Fibroblast of lung (primary cell): ENCODE measurements at regions not wholly inside any gene's neighbourhood (a gene's known extent, or its start where the extent isn't known, plus 50 kb on each side); places are given as distances from the start of the nearest gene placed in this dataset.

Experiments used
- DNase-seq, 2 donors: peaks; one replicate each; pipeline versions ENCODE4 v3.0.0 to v3.0.0-alpha.2; 2010; ENCODE audit warnings: low read depth in 2 of 2
- H2AFZ ChIP-seq: 2 replicates; pipeline ENCODE4 v1.5.1; 2012; ENCODE audit warnings: low read length, control low read depth, inconsistent platforms
- H3K27ac ChIP-seq: 2 replicates; pipeline ENCODE4 v1.5.1; 2011; ENCODE audit warnings: low read length, control low read depth; ENCODE audit not compliant: insufficient read depth
- H3K27me3 ChIP-seq: 2 replicates; pipeline ENCODE4 v1.5.1; 2011; ENCODE audit warnings: mild to moderate bottlenecking, low read length; ENCODE audit not compliant: control insufficient read depth, insufficient read depth
- H3K36me3 ChIP-seq: 2 replicates; pipeline ENCODE4 v1.5.1; 2011; ENCODE audit warnings: low read length; ENCODE audit not compliant: control insufficient read depth, insufficient read depth
- H3K4me1 ChIP-seq: 2 replicates; pipeline ENCODE4 v1.5.1; 2011; ENCODE audit warnings: low read length; ENCODE audit not compliant: control insufficient read depth, insufficient read depth; ENCODE audit errors: extremely low read depth
- H3K4me2 ChIP-seq: 2 replicates; pipeline ENCODE4 v1.5.1; 2011; ENCODE audit warnings: low read length, control low read depth; ENCODE audit not compliant: insufficient read depth; ENCODE audit errors: extremely low read depth
- H3K4me3 ChIP-seq, 4 experiments: fragments of 200-600 bp in 1 of 4; sonication (generic) in 1 of 4; replicated peaks in 1 of 4; 2 replicates each; pipeline ENCODE4 v1.5.1; 2011 to 2016; ENCODE audit warnings: low read length in 4 of 4, low read depth in 3 of 4, mild to moderate bottlenecking in 3 of 4, control low read depth in 2 of 4, inconsistent platforms in 1 of 4, mixed read lengths in 1 of 4; ENCODE audit not compliant: insufficient read depth in 1 of 4; ENCODE audit errors: control extremely low read depth in 1 of 4
- H3K79me2 ChIP-seq: 2 replicates; pipeline ENCODE4 v1.5.1; 2012; ENCODE audit warnings: mild to moderate bottlenecking, low read length, inconsistent platforms; ENCODE audit not compliant: control insufficient read depth, insufficient read depth
- H3K9ac ChIP-seq: 2 replicates; pipeline ENCODE4 v1.5.1; 2011; ENCODE audit warnings: mild to moderate bottlenecking, low read length, control low read depth; ENCODE audit not compliant: insufficient read depth
- H3K9me3 ChIP-seq: 2 replicates; pipeline ENCODE4 v1.5.1; 2012; ENCODE audit warnings: low read depth, low read length; ENCODE audit not compliant: control insufficient read depth, insufficient read depth
- H4K20me1 ChIP-seq: 2 replicates; pipeline ENCODE4 v1.5.1; 2011; ENCODE audit warnings: low read length; ENCODE audit not compliant: control insufficient read depth, insufficient read depth; ENCODE audit errors: extremely low read depth
- EZH2 ChIP-seq: IDR thresholded peaks from 2 replicates; pipeline ENCODE4 v1.5.1; 2012; ENCODE audit warnings: low read length, control low read depth, mild to moderate bottlenecking; ENCODE audit errors: missing control alignments
- TF ChIP-seq, protein P1 (sequence below), 2 donors: IDR thresholded peaks in 1 of 2; conservative IDR thresholded peaks in 1 of 2; 1 replicate in 1 of 2; 2 replicates in 1 of 2; pipeline ENCODE4 v1.5.1; 2011 to 2012; ENCODE audit warnings: low read length in 2 of 2, control low read depth in 1 of 2, inconsistent platforms in 1 of 2, low read depth in 1 of 2, mild to moderate bottlenecking in 1 of 2

- no peak for TF ChIP-seq EZH2
- Histone ChIP-seq H3K4me3 (no peak overlapping the region), H3K4me2 (no peak overlapping the region), H2AFZ (no peak overlapping the region), H4K20me1 (no peaks in the 10 kb centered on the region), H3K36me3 (no peaks in the 10 kb centered on the region), H3K79me2 (no peaks in the 10 kb centered on the region), H3K27ac (no peak overlapping the region), H3K27me3 (no peaks in the 10 kb centered on the region), H3K4me1 (no peaks in the 10 kb centered on the region), H3K9ac (no peak overlapping the region), H3K9me3 (no peaks in the 10 kb centered on the region)
- DNase-seq, result no peak
These were observed 53.8 kb upstream of the PTGFR start for GRCh38 chr1:78436961-78437360.

DNA sequence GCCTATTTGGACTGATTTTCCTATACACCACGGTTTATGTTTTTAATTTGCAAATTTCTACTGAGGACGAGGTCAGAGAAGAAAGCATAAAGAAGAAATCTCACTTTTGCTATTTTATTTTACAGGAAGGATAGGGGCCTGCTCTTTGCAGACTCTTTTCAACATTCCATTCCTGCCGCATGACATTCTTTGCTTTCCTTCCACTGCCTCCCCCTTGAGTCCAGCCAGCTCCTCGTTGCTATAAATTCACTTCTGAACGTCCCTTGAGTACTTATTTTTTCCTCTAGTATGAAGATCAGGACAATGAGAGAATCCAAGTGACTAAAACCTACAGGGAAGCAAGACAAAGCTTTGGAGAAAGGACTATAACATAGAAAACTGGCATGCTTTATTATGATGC lies 53.4 kb upstream of the PTGFR start:
- Histone ChIP-seq H3K27ac (no peak overlapping the region), H3K4me2 (no peak overlapping the region), H3K4me1 (no peaks in the 10 kb centered on the region), H2AFZ (no peak overlapping the region), H3K9ac (no peak overlapping the region), H3K4me3 (no peak overlapping the region), H3K27me3 (no peaks in the 10 kb centered on the region), H3K36me3 (no peaks in the 10 kb centered on the region), H4K20me1 (no peaks in the 10 kb centered on the region), H3K79me2 (no peaks in the 10 kb centered on the region), H3K9me3 (no peaks in the 10 kb centered on the region)
- peak in 1 of 2 donors; percentile 9 for DNase-seq
- TF ChIP-seq EZH2, result no peak
- TF ChIP-seq, protein P1, sequence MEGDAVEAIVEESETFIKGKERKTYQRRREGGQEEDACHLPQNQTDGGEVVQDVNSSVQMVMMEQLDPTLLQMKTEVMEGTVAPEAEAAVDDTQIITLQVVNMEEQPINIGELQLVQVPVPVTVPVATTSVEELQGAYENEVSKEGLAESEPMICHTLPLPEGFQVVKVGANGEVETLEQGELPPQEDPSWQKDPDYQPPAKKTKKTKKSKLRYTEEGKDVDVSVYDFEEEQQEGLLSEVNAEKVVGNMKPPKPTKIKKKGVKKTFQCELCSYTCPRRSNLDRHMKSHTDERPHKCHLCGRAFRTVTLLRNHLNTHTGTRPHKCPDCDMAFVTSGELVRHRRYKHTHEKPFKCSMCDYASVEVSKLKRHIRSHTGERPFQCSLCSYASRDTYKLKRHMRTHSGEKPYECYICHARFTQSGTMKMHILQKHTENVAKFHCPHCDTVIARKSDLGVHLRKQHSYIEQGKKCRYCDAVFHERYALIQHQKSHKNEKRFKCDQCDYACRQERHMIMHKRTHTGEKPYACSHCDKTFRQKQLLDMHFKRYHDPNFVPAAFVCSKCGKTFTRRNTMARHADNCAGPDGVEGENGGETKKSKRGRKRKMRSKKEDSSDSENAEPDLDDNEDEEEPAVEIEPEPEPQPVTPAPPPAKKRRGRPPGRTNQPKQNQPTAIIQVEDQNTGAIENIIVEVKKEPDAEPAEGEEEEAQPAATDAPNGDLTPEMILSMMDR (conservative IDR thresholded peaks at IDR 0.05 in 1 of 2, IDR thresholded peaks at IDR 0.05 in 1 of 2; ENCODE audit: low read depth in 1 of 2, low read length in 2 of 2), result no peak

GRCh38 chr1:78437941-78438340 lies 52.8 kb upstream of the PTGFR start:
- no peak overlapping the region for H2AFZ ChIP-seq

More at GRCh38 chr1:78437941-78438340, 52.8 kb upstream of the PTGFR start:
- H3K27ac ChIP-seq, result no peak overlapping the region
- no peaks in the 10 kb centered on the region for H3K27me3 ChIP-seq
- no peaks in the 10 kb centered on the region for H3K36me3 ChIP-seq
- H3K4me1 ChIP-seq, result no peaks in the 10 kb centered on the region
- H3K4me3 ChIP-seq, result no peak overlapping the region
- no peaks in the 10 kb centered on the region for H3K79me2 ChIP-seq
- no peak for TF ChIP-seq EZH2
- TF ChIP-seq, protein P1 (conservative IDR thresholded peaks at IDR 0.05 in 1 of 2, IDR thresholded peaks at IDR 0.05 in 1 of 2; ENCODE audit: low read depth in 1 of 2, low read length in 2 of 2), result no peak
- DNase-seq, result no peak
- no peak overlapping the region for H3K4me2 ChIP-seq
- H3K9ac ChIP-seq, result no peak overlapping the region
- H4K20me1 ChIP-seq, result no peaks in the 10 kb centered on the region
- H3K9me3 ChIP-seq, result no peaks in the 10 kb centered on the region
